ENCODE measurements at regions not wholly inside any gene's neighbourhood (a gene's known extent, or its start where the extent isn't known, plus 50 kb on each side); places are given as distances from the start of the nearest gene placed in this dataset.

GRCh38 chr2:20507166-20507692 lies 60.4 kb downstream of the RHOB start:
- TF ChIP-seq KDM5A (IDR thresholded peaks at IDR 0.05) (no peak), PHF8 (IDR thresholded peaks at IDR 0.05; ENCODE audit: borderline replicate concordance, low read depth) (no peak), FOSB (CRISPR knock-in tag; IDR thresholded peaks at IDR 0.05) (no peak), HEYL (CRISPR knock-in tag; IDR thresholded peaks at IDR 0.05) (no peak), CEBPB (IDR thresholded peaks at IDR 0.05) (no peak), E2F6 (IDR thresholded peaks at IDR 0.05; ENCODE audit: borderline replicate concordance, low read depth) (no peak), JUNB (IDR thresholded peaks at IDR 0.05) (no peak), CBX2 (IDR thresholded peaks at IDR 0.05; ENCODE audit: borderline replicate concordance, low read depth) (no peak), RFX5 (IDR thresholded peaks at IDR 0.05) (no peak), MAX (IDR thresholded peaks at IDR 0.05) (no peak), JUN (IDR thresholded peaks at IDR 0.05) (no peak), TFCP2L1 (CRISPR knock-in tag; IDR thresholded peaks at IDR 0.05) (no peak), EP300 (IDR thresholded peaks at IDR 0.05) (no peak), REST (IDR thresholded peaks at IDR 0.05) (no peak), RCOR1 (IDR thresholded peaks at IDR 0.05; ENCODE audit: low read depth, low read length) (no peak), SMC3 (IDR thresholded peaks at IDR 0.05) (no peak)
- Histone ChIP-seq H3K27ac (peak overlapping the region in 1 of 2 experiments; percentile 9; a peak in 2 of 6 replicates), H3K4me2 (no peak overlapping the region), H3K4me3 (no peak overlapping the region), H3K4me1 (peaks cover 16% of the 10 kb centered on the region), H3K9me3 (no peaks in the 10 kb centered on the region)
- ATAC-seq = no peak
- 76% methylated on average over 5 of the region's 5 CpGs for WGBS (ENCODE audit: missing lambda C conversion rate)
- no peak for DNase-seq (ENCODE audit: low read depth in 1 of 2, low spot score in 1 of 2)
- FAIRE-seq = no peak
- ChIA-PET POLR2A (interaction anchor here (0.5 kb wide), 1 partner anchor 61 kb away, joined by 3 read pairs; no protein-coding TSS in a partner anchor), CTCF (interaction anchor here (0.8 kb wide), 1 partner anchor 21 kb away, joined by 4 read pairs; no protein-coding TSS in a partner anchor)

- no peak for FAIRE-seq
- no peaks in the 10 kb centered on the region for H3K9me3 ChIP-seq
- POLR2A ChIA-PET = interaction anchor here (0.6 kb wide), 1 partner anchor 68 kb away, joined by 4 read pairs; no protein-coding TSS in a partner anchor
- DNase-seq (ENCODE audit: low read depth in 1 of 2, low spot score in 1 of 2) = no peak
- peak; percentile 80 for TF ChIP-seq ZFP36 (IDR thresholded peaks at IDR 0.05; ENCODE audit: borderline replicate concordance, partially characterized antibody)
- peak; percentile 79; the same call in 1 of the 2 replicates for TF ChIP-seq KDM1A (IDR thresholded peaks at IDR 0.05; ENCODE audit: low read depth)
- TF ChIP-seq RCOR1 (IDR thresholded peaks at IDR 0.05; ENCODE audit: low read depth, low read length) = no peak
- no peak for TF ChIP-seq MAFK (IDR thresholded peaks at IDR 0.05; ENCODE audit: partially characterized antibody)
- no peak overlapping the region for H3K4me2 ChIP-seq
- CTCF ChIA-PET = interaction anchor here (0.8 kb wide), 1 partner anchor 21 kb away, joined by 4 read pairs; no protein-coding TSS in a partner anchor
- H3K4me1 ChIP-seq = peaks cover 11% of the 10 kb centered on the region
- no peak for ATAC-seq
- H3K4me3 ChIP-seq = no peak overlapping the region
- no peak overlapping the region for H3K27ac ChIP-seq
Observed at GRCh38 chr2:20507711-20508110, 60.8 kb downstream of the RHOB start.

- DNase-seq (ENCODE audit: low read depth in 1 of 2, low spot score in 1 of 2) (no peak), FAIRE-seq (no peak), ATAC-seq (peak in 1 of 2 experiments; percentile 11; a peak in 1 of 6 replicates)
- H3K9me3 ChIP-seq = no peaks in the 10 kb centered on the region
- no peak for TF ChIP-seq FOSB (CRISPR knock-in tag; IDR thresholded peaks at IDR 0.05)
- TF ChIP-seq POLR2A (IDR thresholded peaks at IDR 0.05; ENCODE audit: low read length) = no peak
- TF ChIP-seq MAZ (IDR thresholded peaks at IDR 0.05; ENCODE audit: borderline replicate concordance, low read depth, low read length) = no peak
- no peak for TF ChIP-seq ATOH8 (CRISPR knock-in tag; IDR thresholded peaks at IDR 0.05; ENCODE audit: low read depth)
- TF ChIP-seq RCOR1 (IDR thresholded peaks at IDR 0.05; ENCODE audit: low read depth, low read length) = no peak
- TF ChIP-seq JUNB (IDR thresholded peaks at IDR 0.05) = no peak
- no peak for TF ChIP-seq ZFP36 (IDR thresholded peaks at IDR 0.05; ENCODE audit: borderline replicate concordance, partially characterized antibody)
- no peak for TF ChIP-seq PHF8 (IDR thresholded peaks at IDR 0.05; ENCODE audit: borderline replicate concordance, low read depth)
- TF ChIP-seq ESRRA (IDR thresholded peaks at IDR 0.05; ENCODE audit: borderline replicate concordance, low read length) = no peak
- H3K4me1 ChIP-seq = peaks cover 13% of the 10 kb centered on the region
- 87% methylated on average over 6 of the region's 6 CpGs for WGBS (ENCODE audit: missing lambda C conversion rate)
- no peak overlapping the region for H3K4me2 ChIP-seq
- ChIA-PET CTCF (interaction anchor here (0.8 to 1.2 kb wide), 3 partner anchors 57 to 130 kb away, joined by 3 to 4 read pairs (median 4); no protein-coding TSS in a partner anchor), POLR2A (no interaction called here)
- no peak overlapping the region for H3K4me3 ChIP-seq
- H3K27ac ChIP-seq = peak overlapping the region in 1 of 2 experiments; percentile 44; a peak in 2 of 6 replicates
Observed at GRCh38 chr2:20509301-20509769, 62.5 kb downstream of the RHOB start.

Measured in A549 (cell line).